GM12878 (cell line): ENCODE measurements at regions not wholly inside any gene's neighbourhood (a gene's known extent, or its start where the extent isn't known, plus 50 kb on each side); places are given as distances from the start of the nearest gene placed in this dataset.

Experiments used
- ATAC-seq: fragments of 200-7000 bp; cut with Tn5 transposase; 3 replicates; pipeline ENCODE4 v1.9.1; 2020; ENCODE audit warnings: mild to moderate bottlenecking, moderate library complexity
- BruUV-seq: library from RNA; stranded (reverse); fragments of 400-500 nt; replicated peaks from 2 replicates; lab custom pipeline; 2021; lab: Mats Ljungman, UMichigan
- CTCF ChIA-PET: fragments of 300-600 bp; sonication (Branson Sonifier 250); formaldehyde crosslinking; extraction: SDS; loops from one replicate; lab custom pipeline; 2021; ENCODE audit warnings: inconsistent platforms; lab: Yijun Ruan, JAX
- POLR2A ChIA-PET: fragments of 350-600 bp; formaldehyde crosslinking; extraction: SDS; loops from one replicate; lab custom pipeline; 2021; ENCODE audit warnings: inconsistent platforms; lab: Charles Lee
- RAD21 ChIA-PET: fragments of 300-600 bp; sonication (Branson Sonifier 250); formaldehyde crosslinking; loops from one replicate; lab custom pipeline; 2023; ENCODE audit warnings: antibody characterized with exemption; ENCODE audit not compliant: unreplicated experiment; lab: Charles Lee
- SMC1A ChIA-PET: fragments of 300-600 bp; sonication (Branson Sonifier 250); formaldehyde crosslinking; loops from one replicate; lab custom pipeline; 2023; ENCODE audit not compliant: unreplicated experiment, uncharacterized antibody; lab: Charles Lee
- DNase-seq: peaks from one replicate; pipeline ENCODE4 v3.0.0-alpha.2; 2011; ENCODE audit warnings: low read depth, low spot score
- FAIRE-seq: peaks from 3 replicates; lab custom pipeline; 2011; peaks lifted over from hg19 to GRCh38; lab: Jason Lieb, UNC
- H2AFZ ChIP-seq: 2 replicates; pipeline ENCODE4 v1.6.0; 2011; ENCODE audit warnings: low read depth, low read length, control low read depth; ENCODE audit not compliant: control insufficient read depth
- H3K27ac ChIP-seq: 2 replicates; pipeline ENCODE4 v1.5.1; 2011; ENCODE audit warnings: control low read depth; ENCODE audit not compliant: control insufficient read depth, insufficient read depth
- H3K27me3 ChIP-seq, 2 experiments: replicated peaks in 1 of 2; 2 replicates each; pipeline versions ENCODE4 v1.6.0 to v1.6.1; 2011; ENCODE audit warnings: low read length in 1 of 2; ENCODE audit not compliant: control insufficient read depth in 2 of 2, insufficient read depth in 2 of 2
- H3K36me3 ChIP-seq, 2 experiments: 2 replicates each; pipeline ENCODE4 v1.5.1; 2011; ENCODE audit warnings: low read length in 1 of 2; ENCODE audit not compliant: control insufficient read depth in 2 of 2, insufficient read depth in 2 of 2
- H3K4me1 ChIP-seq: 2 replicates; pipeline ENCODE4 v1.6.1; 2011; ENCODE audit warnings: mild to moderate bottlenecking, low read length, moderate library complexity, mixed read lengths; ENCODE audit not compliant: control insufficient read depth, insufficient read depth
- H3K4me2 ChIP-seq: 2 replicates; pipeline ENCODE4 v1.6.0; 2011; ENCODE audit warnings: control low read depth; ENCODE audit not compliant: control insufficient read depth, insufficient read depth
- H3K4me3 ChIP-seq: fragments of 200-600 bp; sonication (generic); 2 replicates; pipeline ENCODE4 v1.5.1; 2016
- H3K79me2 ChIP-seq: 2 replicates; pipeline ENCODE4 v1.6.0; 2011; ENCODE audit warnings: low read length; ENCODE audit not compliant: control insufficient read depth, insufficient read depth
- H3K9ac ChIP-seq: 2 replicates; pipeline ENCODE4 v1.8.0; 2011; ENCODE audit warnings: low read length, control low read depth, mixed read lengths; ENCODE audit not compliant: control insufficient read depth, insufficient read depth
- H3K9me3 ChIP-seq: replicated peaks from 3 replicates; pipeline ENCODE4 v1.5.1; 2011; ENCODE audit warnings: mild to moderate bottlenecking, low read length; ENCODE audit not compliant: control insufficient read depth, insufficient read depth
- H4K20me1 ChIP-seq: 2 replicates; pipeline ENCODE4 v1.6.0; 2011; ENCODE audit not compliant: control insufficient read depth, insufficient read depth
- BRCA1 ChIP-seq: IDR thresholded peaks from 2 replicates; pipeline ENCODE4 v1.6.1; 2011; ENCODE audit warnings: low read depth, low read length, improper control_type of control experiment
- CREM ChIP-seq: IDR thresholded peaks from 2 replicates; pipeline ENCODE4 v1.6.1; 2014; ENCODE audit warnings: antibody characterized with exemption, low read depth
- HDAC2 ChIP-seq: fragments of 200-600 bp; sonication (generic); IDR thresholded peaks from 2 replicates; pipeline ENCODE4 v1.6.1; 2017
- KAT2A ChIP-seq: conservative IDR thresholded peaks from 2 replicates; pipeline ENCODE4 v1.6.1; 2011; ENCODE audit warnings: low read depth, low read length; ENCODE audit not compliant: control insufficient read depth
- MEF2B ChIP-seq: fragments of 450-650 bp; IDR thresholded peaks from 2 replicates; pipeline ENCODE4 v1.6.1; 2018; ENCODE audit warnings: mild to moderate bottlenecking, moderate library complexity; ENCODE audit not compliant: partially characterized antibody, poor library complexity, severe bottlenecking
- MYC ChIP-seq: IDR thresholded peaks from 2 replicates; pipeline ENCODE4 v1.6.1; 2011; ENCODE audit warnings: mild to moderate bottlenecking, low read length, moderate library complexity, inconsistent platforms; ENCODE audit not compliant: insufficient read depth, insufficient replicate concordance, insufficient read length, severe bottlenecking
- PBX3 ChIP-seq: IDR thresholded peaks from 2 replicates; pipeline ENCODE4 v1.6.1; 2011; ENCODE audit warnings: mild to moderate bottlenecking, low read depth, low read length, moderate library complexity; ENCODE audit not compliant: insufficient replicate concordance
- PKNOX1 ChIP-seq: fragments of 450-650 bp; IDR thresholded peaks from 2 replicates; pipeline ENCODE4 v1.6.1; 2016; ENCODE audit warnings: mild to moderate bottlenecking
- PML ChIP-seq: IDR thresholded peaks from 2 replicates; pipeline ENCODE4 v1.6.1; 2012; ENCODE audit warnings: low read length, inconsistent platforms
- SKIL ChIP-seq: fragments of 450-650 bp; IDR thresholded peaks from 2 replicates; pipeline ENCODE4 v1.6.1; 2017; ENCODE audit warnings: mild to moderate bottlenecking, low read depth, inconsistent platforms; ENCODE audit not compliant: poor library complexity, severe bottlenecking
- TBL1XR1 ChIP-seq: IDR thresholded peaks from 2 replicates; pipeline ENCODE4 v1.6.1; 2012; ENCODE audit warnings: low read depth, low read length, improper control_type of control experiment
- ZZZ3 ChIP-seq: IDR thresholded peaks from 2 replicates; pipeline ENCODE4 v1.6.1; 2011; ENCODE audit warnings: low read depth; ENCODE audit not compliant: control insufficient read depth, insufficient read length
- WGBS: methylation state at CpG from one replicate; pipeline ENCODE4 v1.1.6; 2016; ENCODE audit warnings: low lambda C conversion rate; ENCODE audit not compliant: insufficient replicate concordance, insufficient coverage; ENCODE audit errors: missing lambda C conversion rate; 5-methylcytosine and 5-hydroxymethylcytosine counted together
- in situ Hi-C: fragments of 300-500 bp; cut with MboI; formaldehyde crosslinking; loops from 9 replicates; pipeline ENCODE4 v1.14.3; 2018; ENCODE audit warnings: mixed read lengths
- intact Hi-C: fragments of 100-400 bp; cut with micrococcal nuclease; formaldehyde crosslinking; loops from one replicate; pipeline ENCODE4 v1.14.2; 2022; ENCODE audit not compliant: unreplicated experiment

- H3K4me1 ChIP-seq = no peaks in the 10 kb centered on the region
- no peak overlapping the region for H2AFZ ChIP-seq
- no TSS peak for BruUV-seq
- ChIA-PET POLR2A (no interaction called here), SMC1A (no interaction called here), RAD21 (no interaction called here), CTCF (interaction anchor here (1.0 kb wide), 1 partner anchor 26 kb away, joined by 3 read pairs; no protein-coding TSS in a partner anchor)
- 26% methylated on average over 4 of the region's 4 CpGs for WGBS
- intact Hi-C loops (no loop called here), in situ Hi-C loops (no loop called here)
- ATAC-seq = no peak
- no peaks in the 10 kb centered on the region for H4K20me1 ChIP-seq
- H3K79me2 ChIP-seq = no peaks in the 10 kb centered on the region
- H3K4me2 ChIP-seq = no peak overlapping the region
- H3K36me3 ChIP-seq = no peaks in the 10 kb centered on the region
- no peak for FAIRE-seq
- H3K9ac ChIP-seq = no peak overlapping the region
- DNase-seq = no peak
- H3K27me3 ChIP-seq = no peaks in the 10 kb centered on the region
- no peak overlapping the region for H3K27ac ChIP-seq
- no peaks in the 10 kb centered on the region for H3K9me3 ChIP-seq
- no peak for TF ChIP-seq HDAC2
- TF ChIP-seq ZZZ3 = no peak
- no peak for TF ChIP-seq BRCA1
- no peak for TF ChIP-seq CREM
- no peak for TF ChIP-seq MYC
- TF ChIP-seq TBL1XR1 = no peak
- TF ChIP-seq PML = no peak
- no peak for TF ChIP-seq KAT2A
- TF ChIP-seq MEF2B = no peak
- no peak for TF ChIP-seq PKNOX1
- no peak for TF ChIP-seq PBX3
- no peak for TF ChIP-seq SKIL
- H3K4me3 ChIP-seq = no peak overlapping the region
Observed at GRCh38 chr14:85182282-85182681, 347.7 kb upstream of the FLRT2 start.
